Lung (tissue), 11 donors: ENCODE measurements at regions not wholly inside any gene's neighbourhood (a gene's known extent, or its start where the extent isn't known, plus 50 kb on each side); places are given as distances from the start of the nearest gene placed in this dataset.

Experiments
- ATAC-seq: fragments of 200-7000 bp; cut with Tn5 transposase; one replicate; pipeline ENCODE4 v1.9.1; 2020; ENCODE audit warnings: moderate number of reproducible peaks; ENCODE audit not compliant: insufficient read depth, low FRiP score
- DNase-seq, 3 donors: peaks; one replicate each; pipeline ENCODE4 v3.0.0-alpha.2; 2013 to 2017
- H3K27ac ChIP-seq, 2 donors: one replicate each; pipeline ENCODE4 v1.5.1; 2013; ENCODE audit warnings: mild to moderate bottlenecking in 2 of 2, moderate library complexity in 2 of 2, control low read depth in 1 of 2, inconsistent platforms in 1 of 2, low read depth in 1 of 2, low read length in 1 of 2
- H3K27me3 ChIP-seq, 3 donors: one replicate each; pipeline ENCODE4 v1.5.1; 2013; ENCODE audit warnings: low read length in 2 of 3; ENCODE audit not compliant: control insufficient read depth in 3 of 3, insufficient read depth in 3 of 3
- H3K36me3 ChIP-seq, 4 donors: one replicate each; pipeline ENCODE4 v1.5.1; 2013; ENCODE audit warnings: low read length in 4 of 4, mild to moderate bottlenecking in 1 of 4, moderate library complexity in 1 of 4; ENCODE audit not compliant: control insufficient read depth in 4 of 4, insufficient read depth in 4 of 4
- H3K4me1 ChIP-seq, 5 donors: one replicate each; pipeline ENCODE4 v1.5.1; 2013; ENCODE audit warnings: low read length in 5 of 5, mild to moderate bottlenecking in 2 of 5, moderate library complexity in 1 of 5; ENCODE audit not compliant: control insufficient read depth in 5 of 5, insufficient read depth in 5 of 5
- H3K4me3 ChIP-seq: one replicate; pipeline ENCODE4 v1.5.1; 2013; ENCODE audit warnings: mild to moderate bottlenecking, control low read depth, moderate library complexity
- H3K9ac ChIP-seq, 2 donors: one replicate each; pipeline ENCODE4 v1.5.1; 2013; ENCODE audit warnings: low read length in 2 of 2, control low read depth in 1 of 2; ENCODE audit not compliant: insufficient read depth in 1 of 2
- H3K9me3 ChIP-seq, 4 donors: one replicate each; pipeline ENCODE4 v1.5.1; 2013; ENCODE audit warnings: low read length in 3 of 4, mild to moderate bottlenecking in 1 of 4, moderate library complexity in 1 of 4; ENCODE audit not compliant: control insufficient read depth in 4 of 4, insufficient read depth in 3 of 4
- WGBS, 2 donors: extraction: QIAGEN DNeasy Blood & Tissue Kit; methylation state at CpG; one replicate each; pipeline ENCODE4 v1.1.7; 2013; 5-methylcytosine and 5-hydroxymethylcytosine counted together
- TF ChIP-seq, protein P1 (sequence below): IDR thresholded peaks from 2 replicates; pipeline ENCODE4 v1.5.1; 2012; ENCODE audit warnings: mild to moderate bottlenecking; ENCODE audit errors: control extremely low read depth, extremely low read depth
- donor health status: control.
- donor health status: control.
- donor health status: Bipolar disorder and iron deficiency.
- donor health status: healthy.
- donor health status: DM: yes; HTN: yes; CAD: no.

GRCh38 chrX:727738-728621, 97.4 kb downstream of the SHOX start:
- no peak overlapping the region for H3K4me3 ChIP-seq
- no peaks in the 10 kb centered on the region for H3K4me1 ChIP-seq
- no peaks in the 10 kb centered on the region for H3K27me3 ChIP-seq
- H3K9me3 ChIP-seq = peaks cover 0 to 13% (median 2%) of the 10 kb centered on the region in 4 donors
- no peaks in the 10 kb centered on the region for H3K36me3 ChIP-seq
- no peak for ATAC-seq
- TF ChIP-seq, protein P1, sequence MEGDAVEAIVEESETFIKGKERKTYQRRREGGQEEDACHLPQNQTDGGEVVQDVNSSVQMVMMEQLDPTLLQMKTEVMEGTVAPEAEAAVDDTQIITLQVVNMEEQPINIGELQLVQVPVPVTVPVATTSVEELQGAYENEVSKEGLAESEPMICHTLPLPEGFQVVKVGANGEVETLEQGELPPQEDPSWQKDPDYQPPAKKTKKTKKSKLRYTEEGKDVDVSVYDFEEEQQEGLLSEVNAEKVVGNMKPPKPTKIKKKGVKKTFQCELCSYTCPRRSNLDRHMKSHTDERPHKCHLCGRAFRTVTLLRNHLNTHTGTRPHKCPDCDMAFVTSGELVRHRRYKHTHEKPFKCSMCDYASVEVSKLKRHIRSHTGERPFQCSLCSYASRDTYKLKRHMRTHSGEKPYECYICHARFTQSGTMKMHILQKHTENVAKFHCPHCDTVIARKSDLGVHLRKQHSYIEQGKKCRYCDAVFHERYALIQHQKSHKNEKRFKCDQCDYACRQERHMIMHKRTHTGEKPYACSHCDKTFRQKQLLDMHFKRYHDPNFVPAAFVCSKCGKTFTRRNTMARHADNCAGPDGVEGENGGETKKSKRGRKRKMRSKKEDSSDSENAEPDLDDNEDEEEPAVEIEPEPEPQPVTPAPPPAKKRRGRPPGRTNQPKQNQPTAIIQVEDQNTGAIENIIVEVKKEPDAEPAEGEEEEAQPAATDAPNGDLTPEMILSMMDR = no peak
- no peak overlapping the region for H3K9ac ChIP-seq
- DNase-seq = peak in 2 of 3 donors; percentile 1 to 6
- WGBS, 2 donors = 50 to 52% methylated on average over 22 of the region's 22 CpGs
- H3K27ac ChIP-seq = no peak overlapping the region

DNA sequence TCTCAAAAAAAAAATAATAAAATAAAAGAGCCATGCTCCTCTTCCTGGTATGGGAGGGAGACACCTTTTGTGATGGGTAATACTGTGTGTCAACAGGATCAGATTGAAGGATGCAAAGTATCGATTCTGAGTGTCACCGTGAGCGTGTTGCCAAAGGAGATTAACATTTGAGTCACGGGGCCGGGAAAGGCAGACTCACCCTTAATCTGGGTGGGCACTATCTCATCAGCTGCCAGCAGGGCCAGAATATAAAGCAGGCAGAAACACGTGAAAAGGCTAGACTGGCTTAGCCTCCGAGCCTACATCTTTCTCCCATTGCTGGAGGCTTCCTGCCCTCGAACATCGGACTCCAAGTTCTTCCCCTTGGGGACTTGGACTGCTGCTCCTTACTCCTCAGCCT, 95.4 kb downstream of the SHOX start:
- Histone ChIP-seq H3K27ac (no peak overlapping the region), H3K9me3 (peaks cover 0 to 13% (median 3%) of the 10 kb centered on the region in 4 donors), H3K36me3 (no peaks in the 10 kb centered on the region), H3K9ac (no peak overlapping the region), H3K4me1 (no peaks in the 10 kb centered on the region), H3K27me3 (no peaks in the 10 kb centered on the region), H3K4me3 (no peak overlapping the region)
- WGBS, 2 donors = 92 to 95% methylated on average over 9 of the region's 9 CpGs
- no peak for DNase-seq
- TF ChIP-seq, protein P1 = no peak
- ATAC-seq = no peak

- no peak for DNase-seq
Observed at GRCh38 chrX:724256-724655, 93.7 kb downstream of the SHOX start.

More at GRCh38 chrX:724256-724655, 93.7 kb downstream of the SHOX start:
- 92 to 95% methylated on average over 4 of the region's 4 CpGs for WGBS, 2 donors
- no peaks in the 10 kb centered on the region for H3K27me3 ChIP-seq
- H3K4me1 ChIP-seq = no peaks in the 10 kb centered on the region
- TF ChIP-seq, protein P1 = no peak
- no peaks in the 10 kb centered on the region for H3K36me3 ChIP-seq
- no peak overlapping the region for H3K27ac ChIP-seq
- no peak overlapping the region for H3K9ac ChIP-seq
- ATAC-seq = no peak
- peaks cover 0 to 13% (median 3%) of the 10 kb centered on the region in 4 donors for H3K9me3 ChIP-seq
- no peak overlapping the region for H3K4me3 ChIP-seq
